ENCODE measurements at regions not wholly inside any gene's neighbourhood (a gene's known extent, or its start where the extent isn't known, plus 50 kb on each side); places are given as distances from the start of the nearest gene placed in this dataset.

DNA sequence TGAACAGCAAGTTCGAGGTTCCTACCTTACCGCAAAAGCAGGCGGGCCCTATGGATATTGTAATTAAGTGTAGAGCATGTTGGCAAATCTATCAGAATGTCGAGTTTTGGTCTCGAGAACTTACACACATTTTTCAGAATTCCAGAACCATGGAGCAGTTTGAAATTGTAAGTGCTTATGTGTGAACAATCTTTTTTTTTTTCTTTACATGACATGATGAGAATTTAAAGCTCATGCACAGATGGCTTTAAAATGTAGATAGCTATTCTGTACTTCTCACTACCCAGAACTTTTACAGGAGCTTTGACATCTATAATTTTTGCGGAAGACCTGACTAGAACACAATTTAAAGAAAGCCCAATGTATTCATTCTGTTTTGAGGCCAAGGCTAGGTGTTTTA, 117.8 kb upstream of the RSPO3 start:
- Histone ChIP-seq H3K79me2 (ENCODE audit: insufficient read depth, low read depth, low read length) (no peaks in the 10 kb centered on the region), H3K27ac (ENCODE audit: low read depth, low read length, poor library complexity, severe bottlenecking) (no peak overlapping the region), H3K4me3 (ENCODE audit: low read depth, low read length, poor library complexity, severe bottlenecking) (no peak overlapping the region), H2AFZ (ENCODE audit: low read length) (no peak overlapping the region), H3K4me2 (ENCODE audit: low read length) (no peak overlapping the region), H4K20me1 (ENCODE audit: insufficient read depth, low read length) (no peaks in the 10 kb centered on the region), H3K9me3 (ENCODE audit: low read length) (no peaks in the 10 kb centered on the region), H3K36me3 (ENCODE audit: insufficient read depth, low read length) (no peaks in the 10 kb centered on the region), H3K4me1 (ENCODE audit: insufficient read depth, low read length, poor library complexity, severe bottlenecking) (no peaks in the 10 kb centered on the region), H3K9me2 (ENCODE audit: insufficient read depth, low read length) (no peaks in the 10 kb centered on the region)
- TF ChIP-seq, protein P1, sequence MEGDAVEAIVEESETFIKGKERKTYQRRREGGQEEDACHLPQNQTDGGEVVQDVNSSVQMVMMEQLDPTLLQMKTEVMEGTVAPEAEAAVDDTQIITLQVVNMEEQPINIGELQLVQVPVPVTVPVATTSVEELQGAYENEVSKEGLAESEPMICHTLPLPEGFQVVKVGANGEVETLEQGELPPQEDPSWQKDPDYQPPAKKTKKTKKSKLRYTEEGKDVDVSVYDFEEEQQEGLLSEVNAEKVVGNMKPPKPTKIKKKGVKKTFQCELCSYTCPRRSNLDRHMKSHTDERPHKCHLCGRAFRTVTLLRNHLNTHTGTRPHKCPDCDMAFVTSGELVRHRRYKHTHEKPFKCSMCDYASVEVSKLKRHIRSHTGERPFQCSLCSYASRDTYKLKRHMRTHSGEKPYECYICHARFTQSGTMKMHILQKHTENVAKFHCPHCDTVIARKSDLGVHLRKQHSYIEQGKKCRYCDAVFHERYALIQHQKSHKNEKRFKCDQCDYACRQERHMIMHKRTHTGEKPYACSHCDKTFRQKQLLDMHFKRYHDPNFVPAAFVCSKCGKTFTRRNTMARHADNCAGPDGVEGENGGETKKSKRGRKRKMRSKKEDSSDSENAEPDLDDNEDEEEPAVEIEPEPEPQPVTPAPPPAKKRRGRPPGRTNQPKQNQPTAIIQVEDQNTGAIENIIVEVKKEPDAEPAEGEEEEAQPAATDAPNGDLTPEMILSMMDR (conservative IDR thresholded peaks at IDR 0.05; ENCODE audit: low read length), result no peak
- no peak for TF ChIP-seq EZH2phosphoT487 (IDR thresholded peaks at IDR 0.05; ENCODE audit: borderline replicate concordance, low read depth, low read length)
- no peak for DNase-seq (ENCODE audit: low spot score)
- ChIA-PET POLR2A (interaction anchor here (1.2 to 1.9 kb wide), 2 partner anchors 8 to 9 kb away, joined by 4 to 7 read pairs; no protein-coding TSS in a partner anchor), CTCF (ENCODE audit: unreplicated experiment) (no interaction called here)
- no TSS peak for BruUV-seq (replicated peaks)
- intact Hi-C loops (cut with micrococcal nuclease; ENCODE audit: unreplicated experiment), result no loop called here

DNA sequence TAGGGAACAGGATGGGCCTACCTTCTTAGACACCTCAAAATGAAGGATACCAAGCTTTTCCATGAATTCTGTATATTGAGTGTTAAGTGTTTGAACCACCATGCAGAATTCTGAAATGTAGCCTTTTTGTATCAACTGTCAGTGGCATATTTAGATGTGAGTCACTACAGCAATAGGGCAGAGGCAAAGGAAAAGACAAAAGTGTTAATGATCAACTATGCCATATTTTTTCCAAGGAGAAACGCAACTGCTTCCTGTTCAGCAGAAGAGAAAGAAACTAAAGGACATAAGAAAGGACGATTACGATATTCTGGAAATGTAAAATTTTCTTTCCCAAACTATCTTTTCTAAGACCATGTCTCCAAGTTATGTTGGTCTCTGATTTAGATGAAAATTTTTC, 104.6 kb upstream of the RSPO3 start:
- H3K9me3 ChIP-seq (ENCODE audit: low read length), result no peaks in the 10 kb centered on the region
- H3K79me2 ChIP-seq (ENCODE audit: insufficient read depth, low read depth, low read length), result no peaks in the 10 kb centered on the region
- ChIA-PET POLR2A (interaction anchor here (0.7 kb wide), 1 partner anchor 420 kb away, joined by 3 read pairs; no protein-coding TSS in a partner anchor), CTCF (ENCODE audit: unreplicated experiment) (no interaction called here)
- intact Hi-C loops (cut with micrococcal nuclease; ENCODE audit: unreplicated experiment), result no loop called here
- no peak for DNase-seq (ENCODE audit: low spot score)
- no peaks in the 10 kb centered on the region for H4K20me1 ChIP-seq (ENCODE audit: insufficient read depth, low read length)
- H3K4me3 ChIP-seq (ENCODE audit: low read depth, low read length, poor library complexity, severe bottlenecking), result no peak overlapping the region
- H2AFZ ChIP-seq (ENCODE audit: low read length), result no peak overlapping the region
- H3K36me3 ChIP-seq (ENCODE audit: insufficient read depth, low read length), result no peaks in the 10 kb centered on the region
- H3K9me2 ChIP-seq (ENCODE audit: insufficient read depth, low read length), result no peaks in the 10 kb centered on the region
- H3K4me2 ChIP-seq (ENCODE audit: low read length), result no peak overlapping the region
- no TSS peak for BruUV-seq (replicated peaks)
- TF ChIP-seq, protein P1 (conservative IDR thresholded peaks at IDR 0.05; ENCODE audit: low read length), result no peak
- TF ChIP-seq EZH2phosphoT487 (IDR thresholded peaks at IDR 0.05; ENCODE audit: borderline replicate concordance, low read depth, low read length), result no peak
- no peak overlapping the region for H3K27ac ChIP-seq (ENCODE audit: low read depth, low read length, poor library complexity, severe bottlenecking)
- no peaks in the 10 kb centered on the region for H3K4me1 ChIP-seq (ENCODE audit: insufficient read depth, low read length, poor library complexity, severe bottlenecking)

DNA sequence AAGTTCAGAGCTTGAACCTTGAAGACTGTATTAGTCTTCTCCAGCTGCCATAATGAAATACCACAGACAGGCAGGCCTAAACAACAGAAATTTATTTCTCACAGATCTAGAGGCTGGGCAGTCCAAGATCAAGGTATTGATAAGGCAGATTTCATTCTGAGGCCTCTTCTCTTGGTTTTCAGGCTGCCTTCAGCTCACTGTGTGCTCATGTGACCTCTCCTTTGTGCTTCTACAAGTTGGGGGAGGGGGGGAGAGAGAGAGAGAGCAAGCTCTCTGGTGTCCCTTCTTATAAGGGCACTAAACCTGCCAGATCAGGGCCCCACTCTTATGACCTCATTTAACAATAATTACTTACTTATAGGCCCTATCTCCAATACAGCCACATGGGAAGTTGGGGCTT, 102.6 kb upstream of the RSPO3 start:
- ChIA-PET POLR2A (no interaction called here), CTCF (ENCODE audit: unreplicated experiment) (no interaction called here)
- no peak for DNase-seq (ENCODE audit: low spot score)
- intact Hi-C loops (cut with micrococcal nuclease; ENCODE audit: unreplicated experiment), result no loop called here
- Histone ChIP-seq H2AFZ (ENCODE audit: low read length) (no peak overlapping the region), H3K36me3 (ENCODE audit: insufficient read depth, low read length) (no peaks in the 10 kb centered on the region), H3K9me2 (ENCODE audit: insufficient read depth, low read length) (no peaks in the 10 kb centered on the region), H3K9me3 (ENCODE audit: low read length) (no peaks in the 10 kb centered on the region), H3K4me2 (ENCODE audit: low read length) (no peak overlapping the region), H3K4me3 (ENCODE audit: low read depth, low read length, poor library complexity, severe bottlenecking) (no peak overlapping the region), H3K79me2 (ENCODE audit: insufficient read depth, low read depth, low read length) (no peaks in the 10 kb centered on the region), H3K4me1 (ENCODE audit: insufficient read depth, low read length, poor library complexity, severe bottlenecking) (no peaks in the 10 kb centered on the region), H3K27ac (ENCODE audit: low read depth, low read length, poor library complexity, severe bottlenecking) (no peak overlapping the region), H4K20me1 (ENCODE audit: insufficient read depth, low read length) (no peaks in the 10 kb centered on the region)
- no peak for TF ChIP-seq EZH2phosphoT487 (IDR thresholded peaks at IDR 0.05; ENCODE audit: borderline replicate concordance, low read depth, low read length)
- TF ChIP-seq, protein P1 (conservative IDR thresholded peaks at IDR 0.05; ENCODE audit: low read length), result no peak
- no TSS peak for BruUV-seq (replicated peaks)
